ENCODE measurements at regions not wholly inside any gene's neighbourhood (a gene's known extent, or its start where the extent isn't known, plus 50 kb on each side); places are given as distances from the start of the nearest gene placed in this dataset.
"Not testable (repeated sequence)": the region's sequence is repeated elsewhere in the genome, so short reads cannot be mapped to it uniquely, and the experiment has no call there.

GRCh38 chr5:97501286-97501964, 318.4 kb upstream of the RIOK2 start:
- no peak overlapping the region for H2AFZ ChIP-seq
- H3K36me3 ChIP-seq (replicated peaks; ENCODE audit: insufficient read depth, low read depth) = no peaks in the 10 kb centered on the region
- H3K79me2 ChIP-seq = no peaks in the 10 kb centered on the region
- H3K9me2 ChIP-seq (replicated peaks; ENCODE audit: insufficient read depth) = no peaks in the 10 kb centered on the region
- H3K4me1 ChIP-seq (ENCODE audit: insufficient read depth) = no peaks in the 10 kb centered on the region
- DNase-seq (ENCODE audit: low spot score) = no peak
- TF ChIP-seq EZH2phosphoT487 (IDR thresholded peaks at IDR 0.05; ENCODE audit: low read depth, severe bottlenecking, unreplicated experiment) (no peak), CTCF (IDR thresholded peaks at IDR 0.05; ENCODE audit: poor library complexity) (no peak)
- H3K9me3 ChIP-seq (ENCODE audit: low read depth) = no peaks in the 10 kb centered on the region
- no peak overlapping the region for H3K4me2 ChIP-seq
- no peaks in the 10 kb centered on the region for H3K27me3 ChIP-seq
- no peak overlapping the region for H3K4me3 ChIP-seq
- no peak overlapping the region for H3K27ac ChIP-seq
- H4K20me1 ChIP-seq (ENCODE audit: insufficient read depth, poor library complexity, severe bottlenecking) = no peaks in the 10 kb centered on the region
- 80% methylated on average over 3 of the region's 3 CpGs for WGBS (ENCODE audit: low lambda C conversion rate, missing lambda C conversion rate)

- WGBS (ENCODE audit: low lambda C conversion rate, missing lambda C conversion rate) = 83% methylated on average over 3 of the region's 3 CpGs
- Histone ChIP-seq H3K36me3 (replicated peaks; ENCODE audit: insufficient read depth, low read depth) (no peaks in the 10 kb centered on the region), H3K79me2 (no peaks in the 10 kb centered on the region), H3K4me1 (ENCODE audit: insufficient read depth) (no peaks in the 10 kb centered on the region), H3K27me3 (no peaks in the 10 kb centered on the region), H3K27ac (no peak overlapping the region), H3K4me2 (no peak overlapping the region), H3K9me3 (ENCODE audit: low read depth) (no peaks in the 10 kb centered on the region), H2AFZ (no peak overlapping the region), H3K9me2 (replicated peaks; ENCODE audit: insufficient read depth) (no peaks in the 10 kb centered on the region), H3K4me3 (no peak overlapping the region), H4K20me1 (ENCODE audit: insufficient read depth, poor library complexity, severe bottlenecking) (no peaks in the 10 kb centered on the region)
- no peak for DNase-seq (ENCODE audit: low spot score)
- no peak for TF ChIP-seq CTCF (IDR thresholded peaks at IDR 0.05; ENCODE audit: poor library complexity)
- no peak for TF ChIP-seq EZH2phosphoT487 (IDR thresholded peaks at IDR 0.05; ENCODE audit: low read depth, severe bottlenecking, unreplicated experiment)
- no peak for TF ChIP-seq EZH2 (IDR thresholded peaks at IDR 0.05; ENCODE audit: borderline replicate concordance)
These were observed 318.9 kb upstream of the RIOK2 start for GRCh38 chr5:97501965-97502305.

GRCh38 chr5:97508864-97509263, 325.8 kb upstream of the RIOK2 start:
- DNase-seq (ENCODE audit: low spot score) = no peak
- H3K27me3 ChIP-seq = no peaks in the 10 kb centered on the region
- H3K79me2 ChIP-seq = no peaks in the 10 kb centered on the region
- H3K9me3 ChIP-seq (ENCODE audit: low read depth) = no peaks in the 10 kb centered on the region
- no peak overlapping the region for H3K27ac ChIP-seq
- H3K4me2 ChIP-seq = no peak overlapping the region
- WGBS (ENCODE audit: low lambda C conversion rate, missing lambda C conversion rate) = 40% methylated on average over 1 of the region's 1 CpG
- H3K4me1 ChIP-seq (ENCODE audit: insufficient read depth) = no peaks in the 10 kb centered on the region
- H3K4me3 ChIP-seq = no peak overlapping the region
- no peak overlapping the region for H2AFZ ChIP-seq
- TF ChIP-seq EZH2 (IDR thresholded peaks at IDR 0.05; ENCODE audit: borderline replicate concordance) = no peak
- no peak for TF ChIP-seq EZH2phosphoT487 (IDR thresholded peaks at IDR 0.05; ENCODE audit: low read depth, severe bottlenecking, unreplicated experiment)
- no peak for TF ChIP-seq CTCF (IDR thresholded peaks at IDR 0.05; ENCODE audit: poor library complexity)
- H3K9me2 ChIP-seq (replicated peaks; ENCODE audit: insufficient read depth) = no peaks in the 10 kb centered on the region
- H3K36me3 ChIP-seq (replicated peaks; ENCODE audit: insufficient read depth, low read depth) = no peaks in the 10 kb centered on the region
- no peaks in the 10 kb centered on the region for H4K20me1 ChIP-seq (ENCODE audit: insufficient read depth, poor library complexity, severe bottlenecking)

- H3K9me2 ChIP-seq (replicated peaks; ENCODE audit: insufficient read depth); H3K27ac ChIP-seq; H3K9me3 ChIP-seq (ENCODE audit: low read depth); H3K4me3 ChIP-seq; H3K27me3 ChIP-seq; H3K4me1 ChIP-seq (ENCODE audit: insufficient read depth); DNase-seq (ENCODE audit: low spot score); H2AFZ ChIP-seq; H3K4me2 ChIP-seq; H3K79me2 ChIP-seq; H3K36me3 ChIP-seq (replicated peaks; ENCODE audit: insufficient read depth, low read depth); H4K20me1 ChIP-seq (ENCODE audit: insufficient read depth, poor library complexity, severe bottlenecking): not testable (repeated sequence)
- WGBS (ENCODE audit: low lambda C conversion rate, missing lambda C conversion rate) = 92% methylated on average over 22 of the region's 22 CpGs
These were observed 336.5 kb upstream of the RIOK2 start for GRCh38 chr5:97519565-97519964.

- H3K4me1 ChIP-seq (ENCODE audit: insufficient read depth); H3K9me3 ChIP-seq (ENCODE audit: low read depth); H3K4me2 ChIP-seq; H3K27ac ChIP-seq; H4K20me1 ChIP-seq (ENCODE audit: insufficient read depth, poor library complexity, severe bottlenecking); H3K27me3 ChIP-seq; DNase-seq (ENCODE audit: low spot score); H2AFZ ChIP-seq; H3K36me3 ChIP-seq (replicated peaks; ENCODE audit: insufficient read depth, low read depth); H3K79me2 ChIP-seq; H3K9me2 ChIP-seq (replicated peaks; ENCODE audit: insufficient read depth); H3K4me3 ChIP-seq: not testable (repeated sequence)
- 82% methylated on average over 2 of the region's 2 CpGs for WGBS (ENCODE audit: low lambda C conversion rate, missing lambda C conversion rate)
These were observed 340.3 kb upstream of the RIOK2 start for GRCh38 chr5:97523336-97523735.
